ENCODE measurements at regions not wholly inside any gene's neighbourhood (a gene's known extent, or its start where the extent isn't known, plus 50 kb on each side); places are given as distances from the start of the nearest gene placed in this dataset.

DNA sequence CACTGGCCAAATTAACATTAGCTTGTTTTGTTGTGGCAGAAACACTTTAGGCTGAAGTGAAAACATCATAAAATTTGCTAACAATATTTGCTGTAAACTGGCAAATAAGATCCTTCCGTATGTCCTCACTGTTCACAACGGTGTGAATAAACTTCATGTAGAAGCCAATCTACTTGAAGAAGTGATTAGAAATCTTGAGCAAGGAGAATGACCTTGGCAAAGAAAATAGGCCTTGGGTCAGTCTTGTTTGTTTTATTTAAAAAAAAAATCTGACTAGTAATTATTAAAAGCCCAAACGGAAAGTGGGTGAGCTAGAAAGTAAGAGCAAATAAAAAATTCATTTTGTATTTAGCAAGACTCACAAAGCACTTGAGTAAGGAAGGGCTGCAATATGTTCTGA, 197.0 kb downstream of the CPS1 start:
- dilution Hi-C loops (cut with MboI; ENCODE audit: extremely low pct_ligation_motif_present, low sequenced_read_pairs): no loop called here
- FAIRE-seq: no peak
- H3K27me3 ChIP-seq (ENCODE audit: control insufficient read depth, extremely low read depth, insufficient read depth, low read length): no peaks in the 10 kb centered on the region

DNA sequence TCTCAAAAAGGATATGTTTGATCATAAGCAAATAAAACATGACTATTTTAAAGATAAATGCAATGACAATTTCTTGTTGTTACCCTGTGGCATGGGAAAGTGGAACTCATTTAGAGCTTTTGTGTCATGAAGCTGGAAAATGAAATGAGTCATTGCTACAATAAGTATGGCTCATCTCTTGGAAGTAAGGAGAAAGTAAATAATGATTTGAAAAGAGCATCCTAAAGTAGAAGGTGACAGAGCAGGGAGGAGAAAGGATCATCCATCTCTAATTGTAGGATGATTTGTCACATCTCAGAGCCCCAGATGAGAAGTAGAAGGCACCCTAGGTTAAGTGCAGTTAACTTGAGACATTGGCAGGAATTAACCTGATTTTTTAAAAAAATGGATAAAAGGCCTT, 200.5 kb downstream of the CPS1 start:
- H3K27ac ChIP-seq (ENCODE audit: control insufficient read depth, insufficient read depth, low read length): no peak overlapping the region
- TF ChIP-seq EZH2 (IDR thresholded peaks at IDR 0.05; ENCODE audit: low read length): no peak
- TF ChIP-seq, protein P1, sequence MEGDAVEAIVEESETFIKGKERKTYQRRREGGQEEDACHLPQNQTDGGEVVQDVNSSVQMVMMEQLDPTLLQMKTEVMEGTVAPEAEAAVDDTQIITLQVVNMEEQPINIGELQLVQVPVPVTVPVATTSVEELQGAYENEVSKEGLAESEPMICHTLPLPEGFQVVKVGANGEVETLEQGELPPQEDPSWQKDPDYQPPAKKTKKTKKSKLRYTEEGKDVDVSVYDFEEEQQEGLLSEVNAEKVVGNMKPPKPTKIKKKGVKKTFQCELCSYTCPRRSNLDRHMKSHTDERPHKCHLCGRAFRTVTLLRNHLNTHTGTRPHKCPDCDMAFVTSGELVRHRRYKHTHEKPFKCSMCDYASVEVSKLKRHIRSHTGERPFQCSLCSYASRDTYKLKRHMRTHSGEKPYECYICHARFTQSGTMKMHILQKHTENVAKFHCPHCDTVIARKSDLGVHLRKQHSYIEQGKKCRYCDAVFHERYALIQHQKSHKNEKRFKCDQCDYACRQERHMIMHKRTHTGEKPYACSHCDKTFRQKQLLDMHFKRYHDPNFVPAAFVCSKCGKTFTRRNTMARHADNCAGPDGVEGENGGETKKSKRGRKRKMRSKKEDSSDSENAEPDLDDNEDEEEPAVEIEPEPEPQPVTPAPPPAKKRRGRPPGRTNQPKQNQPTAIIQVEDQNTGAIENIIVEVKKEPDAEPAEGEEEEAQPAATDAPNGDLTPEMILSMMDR (optimal IDR thresholded peaks at IDR 0.05 in 1 of 3, IDR thresholded peaks at IDR 0.05 in 1 of 3, conservative IDR thresholded peaks at IDR 0.05 in 1 of 3; ENCODE audit: extremely low read depth in 1 of 3, insufficient read depth in 2 of 3, low read length in 3 of 3): no peak
- H3K9me3 ChIP-seq (ENCODE audit: control insufficient read depth, low read depth, low read length): no peaks in the 10 kb centered on the region
- dilution Hi-C loops (cut with MboI; ENCODE audit: extremely low pct_ligation_motif_present, low sequenced_read_pairs): no loop called here
- no peak for FAIRE-seq
- no peak overlapping the region for H3K9ac ChIP-seq (ENCODE audit: control insufficient read depth, extremely low read depth, insufficient read depth, low read length)
- H2AFZ ChIP-seq (ENCODE audit: control insufficient read depth, low read length): no peak overlapping the region
- no peaks in the 10 kb centered on the region for H4K20me1 ChIP-seq (ENCODE audit: control insufficient read depth, extremely low read depth, insufficient read depth, low read length)
- no peak overlapping the region for H3K4me3 ChIP-seq (ENCODE audit: control insufficient read depth in 2 of 3, extremely low read depth in 1 of 3, insufficient read depth in 2 of 3, low read depth in 1 of 3, low read length in 3 of 3)
- no peak overlapping the region for H3K4me2 ChIP-seq (ENCODE audit: control insufficient read depth, extremely low read depth, insufficient read depth, low read depth, low read length)
- H3K27me3 ChIP-seq (ENCODE audit: control insufficient read depth, extremely low read depth, insufficient read depth, low read length): no peaks in the 10 kb centered on the region
- no peaks in the 10 kb centered on the region for H3K4me1 ChIP-seq (ENCODE audit: control insufficient read depth, extremely low read depth, insufficient read depth, low read length)
- H3K9me1 ChIP-seq (ENCODE audit: control insufficient read depth, extremely low read depth, insufficient read depth, low read length): no peaks in the 10 kb centered on the region
- H3K36me3 ChIP-seq (ENCODE audit: control insufficient read depth in 2 of 2, extremely low read depth in 1 of 2, insufficient read depth in 2 of 2, low read length in 2 of 2): no peaks in the 10 kb centered on the region
- no peak for DNase-seq (ENCODE audit: low read depth, low spot score)
- H3K79me2 ChIP-seq (ENCODE audit: control insufficient read depth, insufficient read depth, low read length): no peaks in the 10 kb centered on the region

More for the DNA sequence above, 197.0 kb downstream of the CPS1 start:
- H3K4me2 ChIP-seq (ENCODE audit: control insufficient read depth, extremely low read depth, insufficient read depth, low read depth, low read length): no peak overlapping the region
- H3K9ac ChIP-seq (ENCODE audit: control insufficient read depth, extremely low read depth, insufficient read depth, low read length): no peak overlapping the region
- H3K9me3 ChIP-seq (ENCODE audit: control insufficient read depth, low read depth, low read length): no peaks in the 10 kb centered on the region
- H3K9me1 ChIP-seq (ENCODE audit: control insufficient read depth, extremely low read depth, insufficient read depth, low read length): no peaks in the 10 kb centered on the region
- no peaks in the 10 kb centered on the region for H3K36me3 ChIP-seq (ENCODE audit: control insufficient read depth in 2 of 2, extremely low read depth in 1 of 2, insufficient read depth in 2 of 2, low read length in 2 of 2)
- H3K4me1 ChIP-seq (ENCODE audit: control insufficient read depth, extremely low read depth, insufficient read depth, low read length): no peaks in the 10 kb centered on the region
- no peaks in the 10 kb centered on the region for H3K79me2 ChIP-seq (ENCODE audit: control insufficient read depth, insufficient read depth, low read length)
- no peak for DNase-seq (ENCODE audit: low read depth, low spot score)
- H2AFZ ChIP-seq (ENCODE audit: control insufficient read depth, low read length): no peak overlapping the region
- H3K27ac ChIP-seq (ENCODE audit: control insufficient read depth, insufficient read depth, low read length): no peak overlapping the region
- H4K20me1 ChIP-seq (ENCODE audit: control insufficient read depth, extremely low read depth, insufficient read depth, low read length): no peaks in the 10 kb centered on the region
- TF ChIP-seq, protein P1 (optimal IDR thresholded peaks at IDR 0.05 in 1 of 3, IDR thresholded peaks at IDR 0.05 in 1 of 3, conservative IDR thresholded peaks at IDR 0.05 in 1 of 3; ENCODE audit: extremely low read depth in 1 of 3, insufficient read depth in 2 of 3, low read length in 3 of 3): no peak
- TF ChIP-seq EZH2 (IDR thresholded peaks at IDR 0.05; ENCODE audit: low read length): no peak
- H3K4me3 ChIP-seq (ENCODE audit: control insufficient read depth in 2 of 3, extremely low read depth in 1 of 3, insufficient read depth in 2 of 3, low read depth in 1 of 3, low read length in 3 of 3): no peak overlapping the region

Measured in keratinocyte (primary cell).